ENCODE measurements at regions not wholly inside any gene's neighbourhood (a gene's known extent, or its start where the extent isn't known, plus 50 kb on each side); places are given as distances from the start of the nearest gene placed in this dataset.

- TF ChIP-seq, protein P1, sequence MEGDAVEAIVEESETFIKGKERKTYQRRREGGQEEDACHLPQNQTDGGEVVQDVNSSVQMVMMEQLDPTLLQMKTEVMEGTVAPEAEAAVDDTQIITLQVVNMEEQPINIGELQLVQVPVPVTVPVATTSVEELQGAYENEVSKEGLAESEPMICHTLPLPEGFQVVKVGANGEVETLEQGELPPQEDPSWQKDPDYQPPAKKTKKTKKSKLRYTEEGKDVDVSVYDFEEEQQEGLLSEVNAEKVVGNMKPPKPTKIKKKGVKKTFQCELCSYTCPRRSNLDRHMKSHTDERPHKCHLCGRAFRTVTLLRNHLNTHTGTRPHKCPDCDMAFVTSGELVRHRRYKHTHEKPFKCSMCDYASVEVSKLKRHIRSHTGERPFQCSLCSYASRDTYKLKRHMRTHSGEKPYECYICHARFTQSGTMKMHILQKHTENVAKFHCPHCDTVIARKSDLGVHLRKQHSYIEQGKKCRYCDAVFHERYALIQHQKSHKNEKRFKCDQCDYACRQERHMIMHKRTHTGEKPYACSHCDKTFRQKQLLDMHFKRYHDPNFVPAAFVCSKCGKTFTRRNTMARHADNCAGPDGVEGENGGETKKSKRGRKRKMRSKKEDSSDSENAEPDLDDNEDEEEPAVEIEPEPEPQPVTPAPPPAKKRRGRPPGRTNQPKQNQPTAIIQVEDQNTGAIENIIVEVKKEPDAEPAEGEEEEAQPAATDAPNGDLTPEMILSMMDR (IDR thresholded peaks at IDR 0.05) = no peak
Measured at GRCh38 chr3:140770977-140771667, 93.3 kb downstream of the TRIM42 start.

GRCh38 chr3:140777631-140778233 lies 99.9 kb downstream of the TRIM42 start:
- TF ChIP-seq, protein P1 (IDR thresholded peaks at IDR 0.05) = no peak

- TF ChIP-seq, protein P1 (IDR thresholded peaks at IDR 0.05) = no peak
Measured at GRCh38 chr3:140791368-140791767, 113.5 kb downstream of the TRIM42 start.

DNA sequence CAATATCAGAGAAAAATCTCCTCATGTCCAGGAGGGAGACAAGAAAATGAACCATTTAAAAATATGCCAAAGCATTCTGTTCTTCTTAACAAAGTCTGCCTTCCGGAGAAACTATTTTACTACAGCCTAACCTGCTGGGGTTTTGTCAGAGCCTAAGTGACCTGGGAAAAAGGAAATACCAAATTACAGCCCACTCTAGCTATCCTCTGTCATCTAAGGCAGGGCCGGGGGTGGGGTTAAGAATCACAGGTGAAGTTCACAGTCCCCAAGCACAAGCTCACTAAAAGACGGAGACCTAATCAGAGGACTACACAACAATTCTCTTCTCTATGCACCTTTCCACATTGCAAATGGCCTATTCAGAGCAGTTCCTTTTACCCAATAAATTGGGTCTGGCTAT lies 116.6 kb downstream of the TRIM42 start:
- TF ChIP-seq, protein P1 (IDR thresholded peaks at IDR 0.05) = no peak

- TF ChIP-seq, protein P1 (IDR thresholded peaks at IDR 0.05) = no peak
Measured at GRCh38 chr3:140809316-140809715, 131.5 kb downstream of the TRIM42 start.

DNA sequence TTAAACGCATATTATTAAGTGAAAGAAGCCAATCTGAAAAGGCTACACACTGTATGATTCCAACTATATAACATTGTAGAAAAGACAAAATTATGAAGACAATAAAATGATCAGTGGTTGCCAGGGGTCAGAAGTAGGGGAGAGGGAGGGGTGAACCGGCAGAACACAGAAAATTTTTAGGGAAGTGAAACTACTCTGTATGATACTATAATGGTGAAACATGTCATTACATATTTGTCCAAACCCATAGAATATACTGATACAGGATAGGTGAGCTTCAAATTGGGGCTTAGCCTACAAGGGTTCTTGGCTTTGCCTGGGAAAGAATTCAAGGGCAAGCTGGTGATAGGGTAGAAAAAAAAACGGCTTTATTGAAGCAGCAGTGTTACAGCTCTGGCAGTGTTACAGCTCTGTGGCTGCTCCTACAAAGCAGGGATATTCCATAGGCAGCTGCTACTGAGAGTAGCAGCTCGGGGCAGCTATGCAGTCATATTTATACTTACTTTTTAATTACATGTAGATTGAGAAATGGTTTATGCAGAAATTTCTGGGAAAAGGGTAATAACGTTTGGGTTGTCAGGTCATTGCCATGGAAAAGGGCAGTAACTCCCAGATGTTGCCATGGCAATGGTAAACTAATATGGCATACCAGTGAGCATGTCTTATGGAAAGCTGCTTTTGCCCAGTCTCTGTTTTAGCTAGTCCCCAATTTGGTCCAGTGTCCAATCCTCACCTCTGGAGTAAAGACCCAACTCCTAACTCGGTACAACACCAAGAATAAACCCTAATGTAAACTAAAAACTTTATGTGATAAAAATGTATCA lies 125.1 kb upstream of the SLC25A36 start:
- TF ChIP-seq, protein P1 (IDR thresholded peaks at IDR 0.05) = no peak

- TF ChIP-seq, protein P1 (IDR thresholded peaks at IDR 0.05) = no peak
Measured at GRCh38 chr3:140821493-140821892, 120.1 kb upstream of the SLC25A36 start.
